HepG2 (cell line): ENCODE measurements at regions not wholly inside any gene's neighbourhood (a gene's known extent, or its start where the extent isn't known, plus 50 kb on each side); places are given as distances from the start of the nearest gene placed in this dataset.

ENCODE experiments used
- CC2D1A ChIP-seq: sonication (generic); formaldehyde crosslinking; IDR thresholded peaks from 2 replicates; pipeline ENCODE4 v1.8.1; 2023; ENCODE audit warnings: mild to moderate bottlenecking, missing genetic modification reagents
- CHCHD3 ChIP-seq: sonication (generic); formaldehyde crosslinking; IDR thresholded peaks from 2 replicates; pipeline ENCODE4 v1.8.0; 2022; ENCODE audit warnings: mild to moderate bottlenecking, missing genetic modification reagents, moderate library complexity
- EZH2 ChIP-seq: conservative IDR thresholded peaks from 2 replicates; pipeline ENCODE4 v1.6.1; 2012; ENCODE audit warnings: mild to moderate bottlenecking, low read depth, low read length, moderate library complexity
- GABPB1 ChIP-seq: IDR thresholded peaks from 2 replicates; pipeline ENCODE4 v1.6.1; 2016; ENCODE audit warnings: mild to moderate bottlenecking, missing genetic modification reagents, moderate library complexity, missing compliant biosample characterization
- JUN ChIP-seq: sonication (generic); formaldehyde crosslinking; IDR thresholded peaks from 2 replicates; pipeline ENCODE4 v1.4.0; 2020; ENCODE audit warnings: mild to moderate bottlenecking, missing genetic modification reagents
- KLF13 ChIP-seq: sonication (generic); formaldehyde crosslinking; IDR thresholded peaks from 2 replicates; pipeline ENCODE4 v1.4.0; 2020; ENCODE audit warnings: mild to moderate bottlenecking, missing genetic modification reagents
- SIN3A ChIP-seq: IDR thresholded peaks from 2 replicates; pipeline ENCODE4 v1.6.1; 2011; ENCODE audit warnings: low read depth, mild to moderate bottlenecking, control low read depth, low read length, borderline replicate concordance
- SP140L ChIP-seq: sonication (generic); formaldehyde crosslinking; IDR thresholded peaks from 2 replicates; pipeline ENCODE4 v1.4.0; 2020; ENCODE audit warnings: missing genetic modification reagents, borderline replicate concordance
- TAF1 ChIP-seq: sonication (generic); formaldehyde crosslinking; IDR thresholded peaks from 2 replicates; pipeline ENCODE4 v1.4.0; 2020; ENCODE audit warnings: missing genetic modification reagents
- YY1 ChIP-seq: IDR thresholded peaks from 2 replicates; pipeline ENCODE4 v1.6.1; 2011; ENCODE audit warnings: low read length, low read depth, moderate library complexity, mild to moderate bottlenecking; ENCODE audit not compliant: insufficient read depth, insufficient replicate concordance
- ZBTB8A ChIP-seq: sonication (generic); formaldehyde crosslinking; IDR thresholded peaks from 2 replicates; pipeline ENCODE4 v1.4.0; 2020; ENCODE audit warnings: mild to moderate bottlenecking, low read depth, missing genetic modification reagents, borderline replicate concordance
- TF ChIP-seq, protein P1 (sequence below): sonication (generic); formaldehyde crosslinking; IDR thresholded peaks from 2 replicates; pipeline ENCODE4; 2020; ENCODE audit warnings: missing genetic modification reagents, mild to moderate bottlenecking, borderline replicate concordance
- TF ChIP-seq, protein P2 (sequence below): sonication (generic); formaldehyde crosslinking; IDR thresholded peaks from 2 replicates; pipeline ENCODE4 v1.4.0; 2020; ENCODE audit warnings: mild to moderate bottlenecking, missing genetic modification reagents
- TF ChIP-seq, protein P3 (sequence below): sonication (generic); formaldehyde crosslinking; IDR thresholded peaks from 2 replicates; pipeline ENCODE4 v1.8.1; 2023; ENCODE audit warnings: mild to moderate bottlenecking, inconsistent platforms, moderate library complexity, missing genetic modification reagents, borderline replicate concordance

- TF ChIP-seq ZBTB8A (CRISPR knock-in tag) (no peak), EZH2 (no peak), SP140L (CRISPR knock-in tag) (no peak), GABPB1 (CRISPR knock-in tag) (no peak), CC2D1A (CRISPR knock-in tag) (no peak), YY1 (no peak), KLF13 (CRISPR knock-in tag) (no peak), TAF1 (CRISPR knock-in tag) (no peak), SIN3A (no peak), CHCHD3 (CRISPR knock-in tag) (no peak), JUN (CRISPR knock-in tag) (no peak)
- TF ChIP-seq, protein P1, sequence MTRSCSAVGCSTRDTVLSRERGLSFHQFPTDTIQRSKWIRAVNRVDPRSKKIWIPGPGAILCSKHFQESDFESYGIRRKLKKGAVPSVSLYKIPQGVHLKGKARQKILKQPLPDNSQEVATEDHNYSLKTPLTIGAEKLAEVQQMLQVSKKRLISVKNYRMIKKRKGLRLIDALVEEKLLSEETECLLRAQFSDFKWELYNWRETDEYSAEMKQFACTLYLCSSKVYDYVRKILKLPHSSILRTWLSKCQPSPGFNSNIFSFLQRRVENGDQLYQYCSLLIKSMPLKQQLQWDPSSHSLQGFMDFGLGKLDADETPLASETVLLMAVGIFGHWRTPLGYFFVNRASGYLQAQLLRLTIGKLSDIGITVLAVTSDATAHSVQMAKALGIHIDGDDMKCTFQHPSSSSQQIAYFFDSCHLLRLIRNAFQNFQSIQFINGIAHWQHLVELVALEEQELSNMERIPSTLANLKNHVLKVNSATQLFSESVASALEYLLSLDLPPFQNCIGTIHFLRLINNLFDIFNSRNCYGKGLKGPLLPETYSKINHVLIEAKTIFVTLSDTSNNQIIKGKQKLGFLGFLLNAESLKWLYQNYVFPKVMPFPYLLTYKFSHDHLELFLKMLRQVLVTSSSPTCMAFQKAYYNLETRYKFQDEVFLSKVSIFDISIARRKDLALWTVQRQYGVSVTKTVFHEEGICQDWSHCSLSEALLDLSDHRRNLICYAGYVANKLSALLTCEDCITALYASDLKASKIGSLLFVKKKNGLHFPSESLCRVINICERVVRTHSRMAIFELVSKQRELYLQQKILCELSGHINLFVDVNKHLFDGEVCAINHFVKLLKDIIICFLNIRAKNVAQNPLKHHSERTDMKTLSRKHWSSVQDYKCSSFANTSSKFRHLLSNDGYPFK (CRISPR knock-in tag), result no peak
- TF ChIP-seq, protein P2, sequence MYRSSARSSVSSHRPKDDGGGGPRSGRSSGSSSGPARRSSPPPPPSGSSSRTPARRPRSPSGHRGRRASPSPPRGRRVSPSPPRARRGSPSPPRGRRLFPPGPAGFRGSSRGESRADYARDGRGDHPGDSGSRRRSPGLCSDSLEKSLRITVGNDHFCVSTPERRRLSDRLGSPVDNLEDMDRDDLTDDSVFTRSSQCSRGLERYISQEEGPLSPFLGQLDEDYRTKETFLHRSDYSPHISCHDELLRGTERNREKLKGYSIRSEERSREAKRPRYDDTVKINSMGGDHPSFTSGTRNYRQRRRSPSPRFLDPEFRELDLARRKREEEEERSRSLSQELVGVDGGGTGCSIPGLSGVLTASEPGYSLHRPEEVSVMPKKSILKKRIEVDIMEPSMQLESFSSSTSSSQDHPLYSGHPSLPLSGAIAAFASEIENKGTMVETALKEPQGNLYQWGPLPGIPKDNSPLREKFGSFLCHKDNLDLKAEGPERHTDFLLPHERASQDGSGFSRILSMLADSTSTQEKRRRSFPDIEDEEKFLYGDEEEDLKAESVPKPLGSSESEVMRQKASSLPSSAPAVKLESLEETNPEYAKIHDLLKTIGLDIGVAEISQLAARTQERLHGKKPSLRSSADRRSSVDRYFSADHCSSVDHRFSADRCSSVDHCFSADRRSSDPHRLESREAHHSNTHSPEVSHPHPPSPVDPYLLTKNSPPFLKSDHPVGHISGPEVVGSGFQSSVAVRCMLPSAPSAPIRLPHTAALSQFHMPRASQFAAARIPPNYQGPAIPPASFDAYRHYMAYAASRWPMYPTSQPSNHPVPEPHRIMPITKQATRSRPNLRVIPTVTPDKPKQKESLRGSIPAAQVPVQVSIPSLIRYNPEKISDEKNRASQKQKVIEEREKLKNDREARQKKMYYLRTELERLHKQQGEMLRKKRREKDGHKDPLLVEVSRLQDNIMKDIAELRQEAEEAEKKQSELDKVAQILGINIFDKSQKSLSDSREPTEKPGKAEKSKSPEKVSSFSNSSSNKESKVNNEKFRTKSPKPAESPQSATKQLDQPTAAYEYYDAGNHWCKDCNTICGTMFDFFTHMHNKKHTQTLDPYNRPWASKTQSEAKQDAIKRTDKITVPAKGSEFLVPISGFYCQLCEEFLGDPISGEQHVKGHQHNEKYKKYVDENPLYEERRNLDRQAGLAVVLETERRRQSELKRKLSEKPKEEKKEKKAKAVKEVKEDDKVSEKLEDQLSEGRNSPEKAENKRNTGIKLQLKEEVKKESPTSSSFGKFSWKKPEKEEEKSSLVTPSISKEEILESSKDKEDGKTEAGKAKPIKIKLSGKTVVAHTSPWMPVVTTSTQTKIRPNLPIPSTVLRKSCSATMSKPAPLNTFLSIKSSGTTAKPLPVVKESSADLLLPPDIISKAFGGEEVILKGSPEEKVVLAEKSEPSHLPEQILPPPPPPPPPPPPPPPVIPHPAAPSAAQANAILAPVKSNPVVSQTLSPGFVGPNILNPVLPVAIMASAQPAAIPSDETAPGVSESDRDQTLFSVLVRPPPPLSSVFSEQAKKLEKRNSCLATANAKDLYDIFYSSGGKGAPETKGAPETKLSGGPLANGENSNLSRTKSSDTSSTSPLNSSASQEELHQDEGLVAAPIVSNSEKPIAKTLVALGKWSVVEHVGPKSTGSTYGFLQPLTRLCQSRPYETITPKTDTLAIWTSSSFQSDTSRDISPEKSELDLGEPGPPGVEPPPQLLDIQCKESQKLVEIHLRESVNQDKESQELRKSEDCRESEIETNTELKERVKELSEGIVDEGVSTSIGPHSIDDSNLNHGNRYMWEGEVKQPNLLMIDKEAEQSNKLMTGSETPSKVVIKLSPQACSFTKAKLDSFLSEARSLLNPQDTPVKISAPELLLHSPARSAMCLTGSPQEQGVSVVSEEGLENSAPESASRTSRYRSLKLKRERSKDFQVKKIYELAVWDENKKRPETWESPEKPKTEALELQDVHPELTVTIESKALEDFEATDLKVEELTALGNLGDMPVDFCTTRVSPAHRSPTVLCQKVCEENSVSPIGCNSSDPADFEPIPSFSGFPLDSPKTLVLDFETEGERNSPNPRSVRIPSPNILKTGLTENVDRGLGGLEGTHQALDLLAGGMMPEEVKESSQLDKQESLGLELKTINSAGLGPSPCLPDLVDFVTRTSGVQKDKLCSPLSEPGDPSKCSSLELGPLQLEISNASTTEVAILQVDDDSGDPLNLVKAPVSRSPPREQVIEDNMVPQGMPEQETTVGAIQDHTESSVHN, result no peak
- TF ChIP-seq, protein P3, sequence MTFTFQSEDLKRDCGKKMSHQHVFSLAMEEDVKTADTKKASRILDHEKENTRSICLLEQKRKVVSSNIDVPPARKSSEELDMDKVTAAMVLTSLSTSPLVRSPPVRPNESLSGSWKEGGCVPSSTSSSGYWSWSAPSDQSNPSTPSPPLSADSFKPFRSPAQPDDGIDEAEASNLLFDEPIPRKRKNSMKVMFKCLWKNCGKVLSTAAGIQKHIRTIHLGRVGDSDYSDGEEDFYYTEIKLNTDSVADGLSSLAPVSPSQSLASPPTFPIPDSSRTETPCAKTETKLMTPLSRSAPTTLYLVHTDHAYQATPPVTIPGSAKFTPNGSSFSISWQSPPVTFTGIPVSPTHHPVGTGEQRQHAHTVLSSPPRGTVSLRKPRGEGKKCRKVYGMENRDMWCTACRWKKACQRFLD (CRISPR knock-in tag), result no peak
These were observed 188.8 kb downstream of the TUBA3C start for GRCh38 chr13:18992791-18993190.
